Endothelial cell of umbilical vein (primary cell): ENCODE measurements at regions not wholly inside any gene's neighbourhood (a gene's known extent, or its start where the extent isn't known, plus 50 kb on each side); places are given as distances from the start of the nearest gene placed in this dataset.

Experiments used
- BruUV-seq: library from RNA; stranded (reverse); fragments of 400-500 nt; replicated peaks from 2 replicates; lab custom pipeline; 2021; lab: Mats Ljungman, UMichigan
- CTCF ChIA-PET: fragments of 300-600, 350-600 bp; sonication (Branson Sonifier 250); formaldehyde crosslinking; loops from one replicate; lab custom pipeline; 2021; ENCODE audit warnings: antibody characterized with exemption, inconsistent platforms; lab: Charles Lee
- POLR2A ChIA-PET: fragments of 300-600, 350-600 bp; sonication (Branson Sonifier 250); formaldehyde crosslinking; loops from one replicate; lab custom pipeline; 2021; ENCODE audit warnings: antibody characterized with exemption, inconsistent platforms; lab: Charles Lee
- DNase-seq: peaks from one replicate; pipeline ENCODE4 v3.0.0-alpha.2; 2011; ENCODE audit warnings: low read depth, low spot score
- FAIRE-seq: peaks from 2 replicates; lab custom pipeline; 2011; peaks lifted over from hg19 to GRCh38; lab: Jason Lieb, UNC
- H2AFZ ChIP-seq: 2 replicates; pipeline ENCODE4 v1.6.0; 2012; ENCODE audit warnings: low read depth, low read length, control low read depth, inconsistent platforms
- H3K27ac ChIP-seq: 2 replicates; pipeline ENCODE4 v1.5.1; 2011; ENCODE audit warnings: low read depth, mild to moderate bottlenecking, control low read depth, low read length, moderate library complexity; ENCODE audit not compliant: insufficient read depth
- H3K27me3 ChIP-seq, 2 experiments: 2 replicates each; pipeline versions ENCODE4 v1.6.0 to v1.6.1; 2011; ENCODE audit warnings: low read length in 2 of 2, mixed read lengths in 1 of 2; ENCODE audit not compliant: control insufficient read depth in 2 of 2, insufficient read depth in 2 of 2
- H3K36me3 ChIP-seq, 2 experiments: 2 replicates in 1 of 2; 3 replicates in 1 of 2; pipeline ENCODE4 v1.5.1; 2011; ENCODE audit warnings: low read length in 2 of 2, mild to moderate bottlenecking in 1 of 2, moderate library complexity in 1 of 2; ENCODE audit not compliant: control insufficient read depth in 2 of 2, insufficient read depth in 2 of 2; ENCODE audit errors: extremely low read depth in 1 of 2
- H3K4me1 ChIP-seq: 3 replicates; pipeline ENCODE4 v1.5.1; 2011; ENCODE audit warnings: mild to moderate bottlenecking, low read length; ENCODE audit not compliant: control insufficient read depth, insufficient read depth; ENCODE audit errors: extremely low read depth
- H3K4me2 ChIP-seq: 2 replicates; pipeline ENCODE4 v1.6.1; 2011; ENCODE audit warnings: low read length, control low read depth, mixed read lengths; ENCODE audit not compliant: insufficient read depth
- H3K4me3 ChIP-seq, 3 experiments: fragments of 200-600 bp in 1 of 3; sonication (generic), shearing (Covaris generic) in 1 of 3; replicated peaks in 1 of 3; 2 replicates each; pipeline ENCODE4 v1.5.1; 2011 to 2016; ENCODE audit warnings: control low read depth in 3 of 3, low read length in 3 of 3, mild to moderate bottlenecking in 2 of 3, inconsistent platforms in 1 of 3, low read depth in 1 of 3, moderate library complexity in 1 of 3; ENCODE audit not compliant: insufficient read depth in 1 of 3
- H3K79me2 ChIP-seq: 2 replicates; pipeline ENCODE4 v1.6.0; 2012; ENCODE audit warnings: low read length, inconsistent platforms; ENCODE audit not compliant: control insufficient read depth, insufficient read depth
- H3K9ac ChIP-seq: replicated peaks from 2 replicates; pipeline ENCODE3; 2011; ENCODE audit warnings: low read length, control low read depth; ENCODE audit not compliant: insufficient read depth; ENCODE audit errors: extremely low read depth
- H3K9me1 ChIP-seq: replicated peaks from 3 replicates; pipeline ENCODE4 v1.6.0; 2011; ENCODE audit warnings: mild to moderate bottlenecking, low read length; ENCODE audit not compliant: control insufficient read depth, insufficient read depth; ENCODE audit errors: extremely low read depth
- H3K9me3 ChIP-seq: replicated peaks from 2 replicates; pipeline ENCODE4 v1.5.1; 2012; ENCODE audit warnings: low read length, inconsistent platforms; ENCODE audit not compliant: control insufficient read depth, insufficient read depth
- H4K20me1 ChIP-seq: replicated peaks from 2 replicates; pipeline ENCODE3; 2011; ENCODE audit warnings: mild to moderate bottlenecking, low read length; ENCODE audit not compliant: control insufficient read depth, insufficient read depth; ENCODE audit errors: extremely low read depth
- EZH2 ChIP-seq: IDR thresholded peaks from 2 replicates; pipeline ENCODE4 v1.6.1; 2012; ENCODE audit warnings: borderline replicate concordance, low read depth, mild to moderate bottlenecking, moderate library complexity, low read length, inconsistent platforms; ENCODE audit not compliant: severe bottlenecking
- FOS ChIP-seq: IDR thresholded peaks from 2 replicates; pipeline ENCODE4 v1.6.1; 2011; ENCODE audit warnings: mild to moderate bottlenecking, low read length, moderate library complexity, borderline replicate concordance; ENCODE audit not compliant: insufficient read depth
- GATA2 ChIP-seq: IDR thresholded peaks from 2 replicates; pipeline ENCODE4 v1.7.0; 2011; ENCODE audit warnings: low read depth, mild to moderate bottlenecking, moderate library complexity, mixed read lengths, low read length; ENCODE audit not compliant: insufficient read length, insufficient read depth
- JUN ChIP-seq: IDR thresholded peaks from 2 replicates; pipeline ENCODE4 v1.6.1; 2011; ENCODE audit warnings: borderline replicate concordance, low read depth; ENCODE audit not compliant: insufficient read length, insufficient read depth
- MAX ChIP-seq: IDR thresholded peaks from 2 replicates; pipeline ENCODE4 v1.6.1; 2011; ENCODE audit not compliant: insufficient read depth, insufficient read length
- MYC ChIP-seq: IDR thresholded peaks from one replicate; pipeline ENCODE4 v1.6.1; 2011; ENCODE audit warnings: mild to moderate bottlenecking, low read depth, low read length
- POLR2A ChIP-seq: IDR thresholded peaks from 2 replicates; pipeline ENCODE4 v1.6.1; 2012; ENCODE audit warnings: low read depth, mild to moderate bottlenecking, control low read depth, low read length
- POLR2AphosphoS5 ChIP-seq: IDR thresholded peaks from 2 replicates; pipeline ENCODE4 v1.6.1; 2012; ENCODE audit warnings: low read depth, mild to moderate bottlenecking, control low read depth, low read length, moderate library complexity; ENCODE audit not compliant: insufficient read depth
- dilution Hi-C: fragments of 300-500 bp; cut with MboI; formaldehyde crosslinking; loops from one replicate; pipeline ENCODE4 v1.15.0; 2019; ENCODE audit warnings: low sequenced_read_pairs; ENCODE audit not compliant: extremely low pct_ligation_motif_present
- intact Hi-C: fragments of 100-400 bp; cut with micrococcal nuclease; formaldehyde crosslinking; loops from one replicate; pipeline ENCODE4 v1.10.0; 2022
- TF ChIP-seq, protein P1 (sequence below), 2 donors: IDR thresholded peaks; 1 replicate in 1 of 2; 2 replicates in 1 of 2; pipeline ENCODE4 v1.5.1; 2011; ENCODE audit warnings: low read length in 2 of 2, mild to moderate bottlenecking in 2 of 2, moderate library complexity in 2 of 2, control low read depth in 1 of 2, inconsistent platforms in 1 of 2, low read depth in 1 of 2; ENCODE audit not compliant: insufficient read depth in 1 of 2; ENCODE audit errors: extremely low read depth in 1 of 2

GRCh38 chr7:46244757-46245156, 323.7 kb upstream of the IGFBP3 start:
- DNase-seq (no peak), FAIRE-seq (no peak)
- H3K79me2 ChIP-seq = no peaks in the 10 kb centered on the region
- H3K36me3 ChIP-seq = no peaks in the 10 kb centered on the region
- no peak overlapping the region for H3K9ac ChIP-seq
- H4K20me1 ChIP-seq = no peaks in the 10 kb centered on the region
- POLR2A ChIA-PET = no interaction called here
- no peaks in the 10 kb centered on the region for H3K27me3 ChIP-seq
- no TSS peak for BruUV-seq
- H3K9me1 ChIP-seq = no peaks in the 10 kb centered on the region
- no peak for TF ChIP-seq POLR2AphosphoS5
- no peak for TF ChIP-seq JUN
- TF ChIP-seq, protein P1, sequence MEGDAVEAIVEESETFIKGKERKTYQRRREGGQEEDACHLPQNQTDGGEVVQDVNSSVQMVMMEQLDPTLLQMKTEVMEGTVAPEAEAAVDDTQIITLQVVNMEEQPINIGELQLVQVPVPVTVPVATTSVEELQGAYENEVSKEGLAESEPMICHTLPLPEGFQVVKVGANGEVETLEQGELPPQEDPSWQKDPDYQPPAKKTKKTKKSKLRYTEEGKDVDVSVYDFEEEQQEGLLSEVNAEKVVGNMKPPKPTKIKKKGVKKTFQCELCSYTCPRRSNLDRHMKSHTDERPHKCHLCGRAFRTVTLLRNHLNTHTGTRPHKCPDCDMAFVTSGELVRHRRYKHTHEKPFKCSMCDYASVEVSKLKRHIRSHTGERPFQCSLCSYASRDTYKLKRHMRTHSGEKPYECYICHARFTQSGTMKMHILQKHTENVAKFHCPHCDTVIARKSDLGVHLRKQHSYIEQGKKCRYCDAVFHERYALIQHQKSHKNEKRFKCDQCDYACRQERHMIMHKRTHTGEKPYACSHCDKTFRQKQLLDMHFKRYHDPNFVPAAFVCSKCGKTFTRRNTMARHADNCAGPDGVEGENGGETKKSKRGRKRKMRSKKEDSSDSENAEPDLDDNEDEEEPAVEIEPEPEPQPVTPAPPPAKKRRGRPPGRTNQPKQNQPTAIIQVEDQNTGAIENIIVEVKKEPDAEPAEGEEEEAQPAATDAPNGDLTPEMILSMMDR (IDR thresholded peaks at IDR 0.05; ENCODE audit: extremely low read depth in 1 of 2, insufficient read depth in 1 of 2, low read depth in 1 of 2, low read length in 2 of 2) = no peak
- no peak for TF ChIP-seq EZH2
- TF ChIP-seq MYC = no peak
- TF ChIP-seq FOS = no peak
- TF ChIP-seq GATA2 = no peak
- TF ChIP-seq MAX = no peak
- no peak for TF ChIP-seq POLR2A
- no peaks in the 10 kb centered on the region for H3K4me1 ChIP-seq
- no peak overlapping the region for H3K4me3 ChIP-seq
- H3K4me2 ChIP-seq = no peak overlapping the region
- CTCF ChIA-PET = interaction anchor here (0.6 kb wide), 1 partner anchor 322 kb away, joined by 5 read pairs; no protein-coding TSS in a partner anchor
- no peak overlapping the region for H2AFZ ChIP-seq
- intact Hi-C loops (no loop called here), dilution Hi-C loops (no loop called here)
- no peak overlapping the region for H3K27ac ChIP-seq
- no peaks in the 10 kb centered on the region for H3K9me3 ChIP-seq
